ENCODE measurements at regions not wholly inside any gene's neighbourhood (a gene's known extent, or its start where the extent isn't known, plus 50 kb on each side); places are given as distances from the start of the nearest gene placed in this dataset.

- Histone ChIP-seq H3K79me1 (ENCODE audit: low read depth, low read length) (no peaks in the 10 kb centered on the region), H4K91ac (replicated peaks; ENCODE audit: insufficient read length, low read length) (no peak overlapping the region), H3K79me2 (ENCODE audit: control insufficient read depth in 1 of 2, insufficient read depth in 2 of 2, low read length in 2 of 2) (no peaks in the 10 kb centered on the region), H3K23ac (ENCODE audit: insufficient read length) (no peak overlapping the region), H2BK20ac (ENCODE audit: low read length) (no peak overlapping the region), H2AFZ (ENCODE audit: low read length) (no peak overlapping the region), H3K9me3 (ENCODE audit: insufficient read depth in 2 of 2, low read depth in 1 of 2, low read length in 1 of 2) (peaks cover 0 to 3% of the 10 kb centered on the region in 2 experiments; a peak in 1 of 4 replicates), H3K23me2 (ENCODE audit: low read depth, low read length) (no peaks in the 10 kb centered on the region; the same call in 1 of the 2 replicates), H2AK5ac (ENCODE audit: low read depth, low read length) (no peak overlapping the region), H2BK5ac (ENCODE audit: low read depth, low read length) (no peak overlapping the region), H3K27me3 (replicated peaks in 1 of 4; ENCODE audit: control insufficient read depth in 3 of 4, extremely low read depth in 1 of 4, insufficient read depth in 3 of 4, low read length in 3 of 4) (no peaks in the 10 kb centered on the region), H3K27ac (ENCODE audit: low read depth, low read length) (no peak overlapping the region), H2BK15ac (ENCODE audit: low read length) (no peak overlapping the region), H3K14ac (ENCODE audit: insufficient read length) (no peak overlapping the region), H2BK120ac (replicated peaks; ENCODE audit: low read depth, low read length) (no peak overlapping the region), H3K56ac (replicated peaks; ENCODE audit: insufficient read length, low read depth, low read length) (no peak overlapping the region), H3K36me3 (ENCODE audit: control insufficient read depth in 2 of 4, insufficient read depth in 4 of 4, low read length in 3 of 4) (no peaks in the 10 kb centered on the region), H3K4me3 (ENCODE audit: extremely low read depth in 1 of 4, insufficient read depth in 2 of 4, low read depth in 3 of 4, low read length in 4 of 4) (no peak overlapping the region), H4K5ac (ENCODE audit: insufficient read length, low read depth, low read length) (no peak overlapping the region), H3K4me2 (ENCODE audit: insufficient read depth in 1 of 2, low read depth in 2 of 2, low read length in 2 of 2) (no peak overlapping the region), H3K18ac (ENCODE audit: extremely low read depth, low read length) (no peak overlapping the region), H3K4me1 (replicated peaks in 1 of 4; ENCODE audit: control insufficient read depth in 3 of 4, insufficient read depth in 4 of 4, low read length in 3 of 4) (no peaks in the 10 kb centered on the region), H4K20me1 (replicated peaks in 1 of 2; ENCODE audit: control insufficient read depth in 1 of 2, insufficient read depth in 2 of 2, low read length in 2 of 2) (no peaks in the 10 kb centered on the region), H3K9ac (replicated peaks in 1 of 4; ENCODE audit: extremely low read depth in 1 of 4, low read depth in 3 of 4, low read length in 3 of 4) (no peak overlapping the region), H4K8ac (ENCODE audit: extremely low read depth, insufficient read depth, low read length) (no peak overlapping the region), H3K4ac (replicated peaks; ENCODE audit: insufficient read length, low read depth, low read length) (no peak overlapping the region), H2BK12ac (ENCODE audit: low read depth, low read length) (no peak overlapping the region)
- TF ChIP-seq RAD21 (IDR thresholded peaks at IDR 0.05 in 1 of 2, conservative IDR thresholded peaks at IDR 0.05 in 1 of 2; ENCODE audit: low read depth in 2 of 2, low read length in 2 of 2) (no peak), RNF2 (IDR thresholded peaks at IDR 0.05; ENCODE audit: borderline replicate concordance, low read depth, low read length, missing control alignments, poor library complexity, severe bottlenecking) (no peak), FOSL1 (IDR thresholded peaks at IDR 0.05; ENCODE audit: insufficient read depth, low read depth, low read length) (no peak), BACH1 (IDR thresholded peaks at IDR 0.05; ENCODE audit: low read length) (no peak), SUZ12 (IDR thresholded peaks at IDR 0.05; ENCODE audit: low read length) (no peak), SIX5 (IDR thresholded peaks at IDR 0.05; ENCODE audit: low read depth, low read length) (no peak), NRF1 (IDR thresholded peaks at IDR 0.05; ENCODE audit: low read depth, low read length) (no peak), CBX8 (IDR thresholded peaks at IDR 0.05; ENCODE audit: borderline replicate concordance, low read depth, low read length) (no peak), TEAD4 (IDR thresholded peaks at IDR 0.05; ENCODE audit: low read depth, low read length) (no peak)
- TF ChIP-seq, protein P1, sequence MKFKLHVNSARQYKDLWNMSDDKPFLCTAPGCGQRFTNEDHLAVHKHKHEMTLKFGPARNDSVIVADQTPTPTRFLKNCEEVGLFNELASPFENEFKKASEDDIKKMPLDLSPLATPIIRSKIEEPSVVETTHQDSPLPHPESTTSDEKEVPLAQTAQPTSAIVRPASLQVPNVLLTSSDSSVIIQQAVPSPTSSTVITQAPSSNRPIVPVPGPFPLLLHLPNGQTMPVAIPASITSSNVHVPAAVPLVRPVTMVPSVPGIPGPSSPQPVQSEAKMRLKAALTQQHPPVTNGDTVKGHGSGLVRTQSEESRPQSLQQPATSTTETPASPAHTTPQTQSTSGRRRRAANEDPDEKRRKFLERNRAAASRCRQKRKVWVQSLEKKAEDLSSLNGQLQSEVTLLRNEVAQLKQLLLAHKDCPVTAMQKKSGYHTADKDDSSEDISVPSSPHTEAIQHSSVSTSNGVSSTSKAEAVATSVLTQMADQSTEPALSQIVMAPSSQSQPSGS (IDR thresholded peaks at IDR 0.05; ENCODE audit: low read length), result no peak
- WGBS, 2 experiments (ENCODE audit: extremely low coverage in 1 of 2, insufficient coverage in 1 of 2, insufficient read length in 1 of 2, insufficient replicate concordance in 2 of 2, low coverage in 1 of 2, low lambda C conversion rate in 2 of 2, missing lambda C conversion rate in 1 of 2), result 89% methylated on average over 5 of the region's 5 CpGs; no CpG with 5 or more reads in 1 of the 2 experiments
- FAIRE-seq, result no peak
- ChIA-PET POLR2A (ENCODE audit: partially characterized antibody) (no interaction called here), CTCF (ENCODE audit: partially characterized antibody) (interaction anchor here (1.0 to 2.2 kb wide), 2 partner anchors 105 to 693 kb away, joined by 3 to 5 read pairs; no protein-coding TSS in a partner anchor)
- no peak for DNase-seq (ENCODE audit: low read depth in 1 of 2, low spot score in 2 of 2)
These were observed 125.6 kb upstream of the CRBN start for GRCh38 chr3:3305084-3305483.

Data from H1 (cell line).